Activated naive CD4-positive, alpha-beta T cell treated with anti-CD3 and anti-CD28 coated beads, Interleukin-2, amount 50 U/mL, for 16 hours (primary cell): ENCODE measurements at regions not wholly inside any gene's neighbourhood (a gene's known extent, or its start where the extent isn't known, plus 50 kb on each side); places are given as distances from the start of the nearest gene placed in this dataset.
A peak's percentile ranks its signal among the peaks of the same experiment; 100 is the strongest.

Experiments used
- DNase-seq: peaks from one replicate; pipeline ENCODE4 v3.0.0-alpha.2; 2020

GRCh38 chr2:217515615-217516309 lies 487.0 kb downstream of the TNS1 start:
- DNase-seq: no peak

- no peak for DNase-seq
Observed at GRCh38 chr2:217513258-217513657, 489.5 kb downstream of the TNS1 start.

- no peak for DNase-seq
Observed at GRCh38 chr2:217512728-217513127, 490.1 kb downstream of the TNS1 start.

- no peak for DNase-seq
Observed at GRCh38 chr2:217512259-217512658, 490.5 kb downstream of the TNS1 start.

- DNase-seq: no peak
Observed at GRCh38 chr2:217511850-217512249, 490.9 kb downstream of the TNS1 start.

- peak; percentile 23 for DNase-seq
Observed at GRCh38 chr2:217510771-217511291, 492.0 kb downstream of the TNS1 start.

GRCh38 chr2:217505303-217505702 lies 497.5 kb downstream of the TNS1 start:
- no peak for DNase-seq

GRCh38 chr2:217501887-217502286 lies 500.9 kb downstream of the TNS1 start:
- DNase-seq: no peak

GRCh38 chr2:217497843-217498377 lies 504.9 kb downstream of the TNS1 start:
- no peak for DNase-seq

- no peak for DNase-seq
Observed at GRCh38 chr2:217494557-217494956, 508.2 kb downstream of the TNS1 start.

GRCh38 chr2:217491271-217491670 lies 511.5 kb downstream of the TNS1 start:
- DNase-seq: no peak

GRCh38 chr2:217489145-217489960 lies 513.4 kb downstream of the TNS1 start:
- DNase-seq: no peak

- DNase-seq: no peak
Observed at GRCh38 chr2:217484046-217484445, 518.7 kb downstream of the TNS1 start.

- no peak for DNase-seq
Observed at GRCh38 chr2:217482056-217482710, 520.6 kb downstream of the TNS1 start.

GRCh38 chr2:217481577-217481976 lies 521.2 kb downstream of the TNS1 start:
- DNase-seq: no peak

GRCh38 chr2:217479566-217479965 lies 523.2 kb downstream of the TNS1 start:
- DNase-seq: no peak

- no peak for DNase-seq
Observed at GRCh38 chr2:217478831-217479455, 523.9 kb downstream of the TNS1 start.

- DNase-seq: no peak
Observed at GRCh38 chr2:217477583-217477982, 525.2 kb downstream of the TNS1 start.

GRCh38 chr2:217475791-217476190 lies 527.0 kb downstream of the TNS1 start:
- DNase-seq: no peak

- no peak for DNase-seq
Observed at GRCh38 chr2:217475101-217475500, 527.7 kb downstream of the TNS1 start.

- DNase-seq: no peak
Observed at GRCh38 chr2:217471319-217471718, 531.5 kb downstream of the TNS1 start.

GRCh38 chr2:217469203-217469810 lies 533.5 kb downstream of the TNS1 start:
- DNase-seq: no peak
